ENCODE measurements at regions not wholly inside any gene's neighbourhood (a gene's known extent, or its start where the extent isn't known, plus 50 kb on each side); places are given as distances from the start of the nearest gene placed in this dataset.

GRCh38 chr20:24830649-24831048 is 118.4 kb upstream of the CST7 start:
- TF ChIP-seq, protein P1, sequence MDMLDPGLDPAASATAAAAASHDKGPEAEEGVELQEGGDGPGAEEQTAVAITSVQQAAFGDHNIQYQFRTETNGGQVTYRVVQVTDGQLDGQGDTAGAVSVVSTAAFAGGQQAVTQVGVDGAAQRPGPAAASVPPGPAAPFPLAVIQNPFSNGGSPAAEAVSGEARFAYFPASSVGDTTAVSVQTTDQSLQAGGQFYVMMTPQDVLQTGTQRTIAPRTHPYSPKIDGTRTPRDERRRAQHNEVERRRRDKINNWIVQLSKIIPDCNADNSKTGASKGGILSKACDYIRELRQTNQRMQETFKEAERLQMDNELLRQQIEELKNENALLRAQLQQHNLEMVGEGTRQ (CRISPR knock-in tag; IDR thresholded peaks at IDR 0.05), result no peak
- TF ChIP-seq BDP1 (IDR thresholded peaks at IDR 0.05; ENCODE audit: insufficient read depth, insufficient read length) (no peak), ZNF23 (CRISPR knock-in tag; IDR thresholded peaks at IDR 0.05) (no peak), MYC (IDR thresholded peaks at IDR 0.05; ENCODE audit: low read depth, low read length) (no peak), MYC (CRISPR knock-in tag; IDR thresholded peaks at IDR 0.05; ENCODE audit: borderline replicate concordance, low read depth) (no peak), RCOR1 (IDR thresholded peaks at IDR 0.05; ENCODE audit: borderline replicate concordance in 1 of 2, low read depth in 2 of 2, low read length in 2 of 2) (no peak), POLR2AphosphoS5 (IDR thresholded peaks at IDR 0.05; ENCODE audit: control insufficient read depth, insufficient read depth, low read depth, low read length) (no peak), POLR2A (conservative IDR thresholded peaks at IDR 0.05) (no peak), JUN (IDR thresholded peaks at IDR 0.05; ENCODE audit: borderline replicate concordance, low read depth, low read length) (no peak), JUN (CRISPR knock-in tag; IDR thresholded peaks at IDR 0.05; ENCODE audit: borderline replicate concordance) (no peak), EP300 (IDR thresholded peaks at IDR 0.05; ENCODE audit: low read length) (no peak), ZNF311 (CRISPR knock-in tag; IDR thresholded peaks at IDR 0.05) (no peak), HDAC1 (IDR thresholded peaks at IDR 0.05) (no peak)
- TF ChIP-seq, protein P2, sequence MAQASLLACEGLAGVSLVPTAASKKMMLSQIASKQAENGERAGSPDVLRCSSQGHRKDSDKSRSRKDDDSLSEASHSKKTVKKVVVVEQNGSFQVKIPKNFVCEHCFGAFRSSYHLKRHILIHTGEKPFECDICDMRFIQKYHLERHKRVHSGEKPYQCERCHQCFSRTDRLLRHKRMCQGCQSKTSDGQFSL (CRISPR knock-in tag; IDR thresholded peaks at IDR 0.05), result no peak
- TF ChIP-seq, protein P2 (tag; IDR thresholded peaks at IDR 0.05), result no peak
- TF ChIP-seq, protein P3, sequence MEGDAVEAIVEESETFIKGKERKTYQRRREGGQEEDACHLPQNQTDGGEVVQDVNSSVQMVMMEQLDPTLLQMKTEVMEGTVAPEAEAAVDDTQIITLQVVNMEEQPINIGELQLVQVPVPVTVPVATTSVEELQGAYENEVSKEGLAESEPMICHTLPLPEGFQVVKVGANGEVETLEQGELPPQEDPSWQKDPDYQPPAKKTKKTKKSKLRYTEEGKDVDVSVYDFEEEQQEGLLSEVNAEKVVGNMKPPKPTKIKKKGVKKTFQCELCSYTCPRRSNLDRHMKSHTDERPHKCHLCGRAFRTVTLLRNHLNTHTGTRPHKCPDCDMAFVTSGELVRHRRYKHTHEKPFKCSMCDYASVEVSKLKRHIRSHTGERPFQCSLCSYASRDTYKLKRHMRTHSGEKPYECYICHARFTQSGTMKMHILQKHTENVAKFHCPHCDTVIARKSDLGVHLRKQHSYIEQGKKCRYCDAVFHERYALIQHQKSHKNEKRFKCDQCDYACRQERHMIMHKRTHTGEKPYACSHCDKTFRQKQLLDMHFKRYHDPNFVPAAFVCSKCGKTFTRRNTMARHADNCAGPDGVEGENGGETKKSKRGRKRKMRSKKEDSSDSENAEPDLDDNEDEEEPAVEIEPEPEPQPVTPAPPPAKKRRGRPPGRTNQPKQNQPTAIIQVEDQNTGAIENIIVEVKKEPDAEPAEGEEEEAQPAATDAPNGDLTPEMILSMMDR (IDR thresholded peaks at IDR 0.05 in 2 of 3, conservative IDR thresholded peaks at IDR 0.05 in 1 of 3; ENCODE audit: insufficient read depth in 2 of 3, low read depth in 1 of 3, low read length in 3 of 3), result no peak
